HEK293T (cell line): ENCODE measurements at regions not wholly inside any gene's neighbourhood (a gene's known extent, or its start where the extent isn't known, plus 50 kb on each side); places are given as distances from the start of the nearest gene placed in this dataset.

Experiments
- FOXA1 ChIP-seq: fragments of 450-650 bp; IDR thresholded peaks from 2 replicates; pipeline ENCODE4 v1.6.1; 2016; ENCODE audit warnings: mild to moderate bottlenecking
- FOXM1 ChIP-seq: fragments of 450-650 bp; IDR thresholded peaks from 2 replicates; pipeline ENCODE4 v1.6.1; 2017; ENCODE audit warnings: mild to moderate bottlenecking, borderline replicate concordance
- L3MBTL2 ChIP-seq: fragments of 450-650 bp; conservative IDR thresholded peaks from 2 replicates; pipeline ENCODE4 v1.6.1; 2016; ENCODE audit warnings: mild to moderate bottlenecking
- SP1 ChIP-seq: fragments of 450-650 bp; IDR thresholded peaks from 2 replicates; pipeline ENCODE4 v1.6.1; 2017

GRCh38 chr4:189162888-189163287 is 777.8 kb upstream of the FRG1 start:
- TF ChIP-seq FOXA1 = no peak
- no peak for TF ChIP-seq FOXM1
- no peak for TF ChIP-seq SP1
- TF ChIP-seq L3MBTL2 = no peak
